H9 (cell line): ENCODE measurements at regions not wholly inside any gene's neighbourhood (a gene's known extent, or its start where the extent isn't known, plus 50 kb on each side); places are given as distances from the start of the nearest gene placed in this dataset.

Experiments used
- DNase-seq: peaks from one replicate; pipeline ENCODE4 v3.0.0-alpha.2; 2017
- H2AFZ ChIP-seq: one replicate; pipeline ENCODE4 v1.6.1; 2013; ENCODE audit warnings: mild to moderate bottlenecking, low read length, control low read depth, moderate library complexity
- H2AK5ac ChIP-seq: 2 replicates; pipeline ENCODE4 v1.6.1; 2013; ENCODE audit warnings: low read length, control low read depth, mixed read lengths; ENCODE audit not compliant: insufficient read length
- H2BK120ac ChIP-seq: one replicate; pipeline ENCODE4 v1.6.1; 2013; ENCODE audit warnings: low read depth, mild to moderate bottlenecking, low read length, control low read depth, inconsistent platforms; ENCODE audit not compliant: poor library complexity, severe bottlenecking
- H2BK12ac ChIP-seq: 2 replicates; pipeline ENCODE4 v1.6.1; 2013; ENCODE audit warnings: low read length, control low read depth, mixed read lengths, low read depth; ENCODE audit not compliant: insufficient read length
- H2BK15ac ChIP-seq: 2 replicates; pipeline ENCODE4 v1.6.1; 2013; ENCODE audit warnings: low read depth, low read length, control low read depth
- H2BK20ac ChIP-seq: one replicate; pipeline ENCODE4 v1.6.1; 2013; ENCODE audit warnings: low read depth, mild to moderate bottlenecking, low read length, control low read depth, inconsistent platforms; ENCODE audit not compliant: poor library complexity, severe bottlenecking
- H2BK5ac ChIP-seq: 2 replicates; pipeline ENCODE4 v1.6.1; 2013; ENCODE audit warnings: low read length, control low read depth, mixed read lengths; ENCODE audit not compliant: insufficient read length
- H3K14ac ChIP-seq: 2 replicates; pipeline ENCODE4 v1.6.1; 2013; ENCODE audit warnings: low read length, control low read depth; ENCODE audit not compliant: insufficient read depth
- H3K18ac ChIP-seq: 2 replicates; pipeline ENCODE4 v1.6.1; 2013; ENCODE audit warnings: low read depth, mild to moderate bottlenecking, mixed read lengths, low read length, control low read depth; ENCODE audit not compliant: insufficient read length
- H3K23ac ChIP-seq: 2 replicates; pipeline ENCODE4 v1.6.1; 2013; ENCODE audit warnings: low read length, control low read depth, mixed read lengths, low read depth; ENCODE audit not compliant: insufficient read length
- H3K23me2 ChIP-seq: 2 replicates; pipeline ENCODE4 v1.6.1; 2013; ENCODE audit warnings: low read depth, mild to moderate bottlenecking, mixed read lengths, low read length, control low read depth; ENCODE audit not compliant: insufficient read length, poor library complexity, severe bottlenecking
- H3K27ac ChIP-seq: 2 replicates; pipeline ENCODE4 v1.5.1; 2013; ENCODE audit warnings: low read length, control low read depth, mixed read lengths, low read depth; ENCODE audit not compliant: insufficient read length
- H3K27me3 ChIP-seq: 2 replicates; pipeline ENCODE4 v1.6.1; 2013; ENCODE audit warnings: low read length, control low read depth, inconsistent platforms; ENCODE audit not compliant: insufficient read depth
- H3K4ac ChIP-seq: 2 replicates; pipeline ENCODE4 v1.6.1; 2013; ENCODE audit warnings: low read depth, mild to moderate bottlenecking, control low read depth, inconsistent platforms, low read length, moderate library complexity
- H3K4me1 ChIP-seq: 2 replicates; pipeline ENCODE4 v1.6.1; 2013; ENCODE audit warnings: low read length, control low read depth, inconsistent platforms; ENCODE audit not compliant: insufficient read depth
- H3K4me2 ChIP-seq: 2 replicates; pipeline ENCODE4 v1.6.1; 2013; ENCODE audit warnings: low read length, control low read depth, mixed read lengths; ENCODE audit not compliant: insufficient read length, insufficient read depth
- H3K56ac ChIP-seq: 2 replicates; pipeline ENCODE4 v1.6.1; 2013; ENCODE audit warnings: low read depth, mild to moderate bottlenecking, mixed read lengths, low read length, control low read depth; ENCODE audit not compliant: insufficient read length
- H3K79me1 ChIP-seq: 2 replicates; pipeline ENCODE4 v1.6.1; 2013; ENCODE audit warnings: low read depth, mild to moderate bottlenecking, moderate library complexity, low read length, control low read depth, inconsistent platforms; ENCODE audit not compliant: insufficient read depth, poor library complexity, severe bottlenecking
- H3K79me2 ChIP-seq: 2 replicates; pipeline ENCODE4 v1.6.1; 2013; ENCODE audit warnings: low read length, control low read depth, inconsistent platforms; ENCODE audit not compliant: insufficient read depth
- H3K9ac ChIP-seq: 2 replicates; pipeline ENCODE4 v1.6.1; 2013; ENCODE audit warnings: low read length, control low read depth, mixed read lengths; ENCODE audit not compliant: insufficient read length; ENCODE audit errors: extremely low read depth
- H3K9me3 ChIP-seq: one replicate; pipeline ENCODE4 v1.6.1; 2013; ENCODE audit warnings: low read depth, low read length, inconsistent platforms; ENCODE audit not compliant: control insufficient read depth
- H3T11ph ChIP-seq: one replicate; pipeline ENCODE4 v1.6.1; 2013; ENCODE audit warnings: mild to moderate bottlenecking, low read length, control low read depth, inconsistent platforms
- H4K20me1 ChIP-seq: one replicate; pipeline ENCODE4 v1.6.1; 2013; ENCODE audit not compliant: control insufficient read depth, insufficient read length, insufficient read depth
- H4K5ac ChIP-seq: 2 replicates; pipeline ENCODE4 v1.6.1; 2013; ENCODE audit warnings: low read depth, mild to moderate bottlenecking, mixed read lengths, low read length, control low read depth; ENCODE audit not compliant: insufficient read length
- H4K8ac ChIP-seq: replicated peaks from 2 replicates; pipeline ENCODE4 v1.6.1; 2013; ENCODE audit warnings: low read length, control low read depth, mixed read lengths, low read depth; ENCODE audit not compliant: insufficient read length
- H4K91ac ChIP-seq: 2 replicates; pipeline ENCODE4 v1.6.1; 2013; ENCODE audit warnings: low read depth, mild to moderate bottlenecking, moderate library complexity, mixed read lengths, low read length, control low read depth; ENCODE audit not compliant: insufficient read length
- H3K27ac Mint-ChIP-seq, 3 experiments: 2 replicates in 2 of 3; 3 replicates in 1 of 3; pipeline ENCODE4 v1.8.0; 2020 to 2021; ENCODE audit warnings: mixed read lengths in 3 of 3, mild to moderate bottlenecking in 1 of 3, moderate library complexity in 1 of 3
- H3K27me3 Mint-ChIP-seq: 2 replicates; pipeline ENCODE4 v1.8.0; 2021; ENCODE audit warnings: low read depth, mild to moderate bottlenecking, moderate library complexity, mixed read lengths
- H3K36me3 Mint-ChIP-seq, 3 experiments: 2 replicates in 2 of 3; 3 replicates in 1 of 3; pipeline ENCODE4 v1.8.0; 2020 to 2021; ENCODE audit warnings: low read depth in 3 of 3, mixed read lengths in 3 of 3; ENCODE audit not compliant: insufficient read depth in 1 of 3
- H3K4me1 Mint-ChIP-seq, 2 experiments: 2 replicates each; pipeline ENCODE4 v1.8.0; 2020; ENCODE audit warnings: mixed read lengths in 2 of 2
- H3K4me3 Mint-ChIP-seq, 2 experiments: 2 replicates in 1 of 2; 3 replicates in 1 of 2; pipeline ENCODE4 v1.8.0; 2020 to 2021; ENCODE audit warnings: mild to moderate bottlenecking in 2 of 2, mixed read lengths in 2 of 2, moderate library complexity in 1 of 2
- H3K9me3 Mint-ChIP-seq, 2 experiments: 2 replicates in 1 of 2; 3 replicates in 1 of 2; pipeline ENCODE4 v1.8.0; 2020; ENCODE audit warnings: mild to moderate bottlenecking in 2 of 2, mixed read lengths in 2 of 2, moderate library complexity in 1 of 2
- CTCF ChIP-seq: fragments of 200-600 bp; sonication (generic); conservative IDR thresholded peaks from 3 replicates; pipeline ENCODE4 v1.8.0; 2021; ENCODE audit warnings: antibody characterized with exemption, mild to moderate bottlenecking
- WGBS: extraction: QIAGEN DNeasy Blood & Tissue Kit; methylation state at CpG from one replicate; pipeline ENCODE4 v1.1.7; 2013; ENCODE audit warnings: missing lambda C conversion rate, low lambda C conversion rate, mixed read lengths; ENCODE audit not compliant: insufficient read length; ENCODE audit errors: extremely low coverage; 5-methylcytosine and 5-hydroxymethylcytosine counted together

DNA sequence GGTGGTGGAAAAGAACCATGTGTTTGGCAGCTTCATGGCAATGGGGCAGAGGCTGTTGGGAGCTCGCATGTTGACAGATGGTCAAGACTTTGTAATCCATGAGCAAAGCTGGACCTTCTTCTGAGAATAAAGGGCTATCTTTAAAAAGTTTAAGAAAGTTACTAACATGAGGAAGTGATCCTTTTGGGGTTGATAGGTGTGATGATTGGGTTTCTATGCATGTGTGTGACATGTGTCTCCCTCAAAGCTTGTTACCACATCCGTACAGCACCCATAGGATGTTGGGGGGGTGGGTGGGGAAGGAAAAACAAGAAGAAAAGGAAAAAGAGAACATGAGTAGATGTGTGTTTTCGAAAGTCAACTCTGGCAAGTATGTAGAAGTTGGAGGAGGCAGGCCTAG, 123.0 kb upstream of the TLR3 start:
- Histone ChIP-seq H2BK120ac (no peak overlapping the region), H4K5ac (no peak overlapping the region), H3K4ac (no peak overlapping the region), H3K18ac (no peak overlapping the region), H3T11ph (no peak overlapping the region), H2BK12ac (no peak overlapping the region), H2BK20ac (no peak overlapping the region), H3K56ac (no peak overlapping the region), H4K8ac (no peak overlapping the region), H2AK5ac (no peak overlapping the region), H2BK5ac (no peak overlapping the region), H3K27ac (no peak overlapping the region), H3K4me1 (no peaks in the 10 kb centered on the region; the same call in 1 of the 2 replicates), H3K14ac (no peak overlapping the region), H3K23ac (no peak overlapping the region), H3K9ac (no peak overlapping the region), H2AFZ (no peak overlapping the region), H3K79me1 (no peaks in the 10 kb centered on the region), H2BK15ac (no peak overlapping the region), H4K20me1 (no peaks in the 10 kb centered on the region), H3K9me3 (no peaks in the 10 kb centered on the region), H3K23me2 (no peaks in the 10 kb centered on the region), H4K91ac (no peak overlapping the region), H3K79me2 (no peaks in the 10 kb centered on the region), H3K4me2 (no peak overlapping the region), H3K27me3 (no peaks in the 10 kb centered on the region)
- TF ChIP-seq CTCF: no peak
- Mint-ChIP-seq H3K36me3 (no peaks in the 10 kb centered on the region), H3K27ac (peak overlapping the region in 1 of 3 experiments; percentile 49; a peak in 1 of 7 replicates), H3K4me3 (no peak overlapping the region), H3K9me3 (no peaks in the 10 kb centered on the region), H3K4me1 (peaks cover 5 to 11% of the 10 kb centered on the region in 2 experiments; a peak in 3 of 4 replicates), H3K27me3 (peaks cover 3% of the 10 kb centered on the region; the same call in 1 of the 2 replicates)
- no peak for DNase-seq
- no CpG with 5 or more reads among the region's 3 CpGs for WGBS
